ENCODE measurements at regions not wholly inside any gene's neighbourhood (a gene's known extent, or its start where the extent isn't known, plus 50 kb on each side); places are given as distances from the start of the nearest gene placed in this dataset.

GRCh38 chr14:106599209-106599608, 1072.8 kb downstream of the TMEM121 start:
- 58 to 70% (median 67%) methylated on average over 2 of the region's 2 CpGs for WGBS, 5 donors
- intact Hi-C loops (cut with DNase I; ENCODE audit: low total_unique reads), result no loop called here
- peaks cover 0 to 32% (median 4%) of the 10 kb centered on the region in 3 donors for H3K27me3 ChIP-seq
- no peak overlapping the region for H3K27ac ChIP-seq
- H3K36me3 ChIP-seq, result no peaks in the 10 kb centered on the region
- TF ChIP-seq EP300 (IDR thresholded peaks at IDR 0.05) (no peak), POLR2A (IDR thresholded peaks at IDR 0.05) (no peak), POLR2AphosphoS5 (IDR thresholded peaks at IDR 0.05) (no peak)
- TF ChIP-seq, protein P1, sequence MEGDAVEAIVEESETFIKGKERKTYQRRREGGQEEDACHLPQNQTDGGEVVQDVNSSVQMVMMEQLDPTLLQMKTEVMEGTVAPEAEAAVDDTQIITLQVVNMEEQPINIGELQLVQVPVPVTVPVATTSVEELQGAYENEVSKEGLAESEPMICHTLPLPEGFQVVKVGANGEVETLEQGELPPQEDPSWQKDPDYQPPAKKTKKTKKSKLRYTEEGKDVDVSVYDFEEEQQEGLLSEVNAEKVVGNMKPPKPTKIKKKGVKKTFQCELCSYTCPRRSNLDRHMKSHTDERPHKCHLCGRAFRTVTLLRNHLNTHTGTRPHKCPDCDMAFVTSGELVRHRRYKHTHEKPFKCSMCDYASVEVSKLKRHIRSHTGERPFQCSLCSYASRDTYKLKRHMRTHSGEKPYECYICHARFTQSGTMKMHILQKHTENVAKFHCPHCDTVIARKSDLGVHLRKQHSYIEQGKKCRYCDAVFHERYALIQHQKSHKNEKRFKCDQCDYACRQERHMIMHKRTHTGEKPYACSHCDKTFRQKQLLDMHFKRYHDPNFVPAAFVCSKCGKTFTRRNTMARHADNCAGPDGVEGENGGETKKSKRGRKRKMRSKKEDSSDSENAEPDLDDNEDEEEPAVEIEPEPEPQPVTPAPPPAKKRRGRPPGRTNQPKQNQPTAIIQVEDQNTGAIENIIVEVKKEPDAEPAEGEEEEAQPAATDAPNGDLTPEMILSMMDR (IDR thresholded peaks at IDR 0.05), result no peak
- no peaks in the 10 kb centered on the region for H3K9me3 ChIP-seq
- DNase-seq, result no peak
- H3K4me1 ChIP-seq, result no peaks in the 10 kb centered on the region
- no peak overlapping the region for H3K4me3 ChIP-seq

DNA sequence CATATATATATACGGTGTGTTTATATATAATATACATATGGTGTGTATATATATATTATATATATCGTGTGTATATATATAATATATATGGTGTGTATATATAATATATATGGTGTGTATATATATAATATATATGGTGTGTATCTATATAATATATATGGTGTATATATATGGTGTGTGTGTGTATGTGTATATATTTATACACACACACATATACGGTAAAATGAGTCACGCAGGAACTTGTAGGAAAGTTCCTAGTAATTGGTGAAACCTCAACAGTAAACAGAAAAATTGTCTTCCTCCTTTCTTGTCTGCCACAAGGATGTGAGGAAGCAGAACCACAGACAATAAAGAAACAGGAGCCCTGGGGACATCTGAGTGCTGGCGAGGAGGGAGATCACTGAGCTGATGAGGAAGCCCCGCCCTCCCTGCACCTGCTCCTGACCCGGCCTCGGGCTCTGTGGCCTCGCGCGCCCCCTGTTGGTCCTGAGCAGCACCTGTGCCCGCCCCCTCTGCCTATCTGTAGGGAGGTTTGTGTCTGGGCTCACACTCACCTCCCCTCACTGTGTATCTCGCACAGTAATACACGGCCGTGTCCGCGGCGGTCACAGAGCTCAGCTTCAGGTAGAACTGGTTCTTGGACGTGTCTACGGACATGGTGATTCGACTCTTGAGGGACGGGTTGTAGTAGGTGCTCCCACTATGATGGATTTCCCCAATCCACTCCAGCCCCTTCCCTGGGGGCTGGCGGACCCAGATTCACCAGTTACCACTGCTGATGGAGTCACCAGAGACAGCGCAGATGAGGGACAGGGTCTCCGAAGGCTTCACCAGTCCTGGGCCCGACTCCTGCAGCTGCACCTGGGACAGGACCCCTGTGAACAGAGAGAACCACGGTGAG, 1079.4 kb downstream of the TMEM121 start:
- 54 to 64% (median 59%) methylated on average over 24 to 27 of the region's 27 CpGs for WGBS, 5 donors
- TF ChIP-seq EP300 (IDR thresholded peaks at IDR 0.05) (no peak), POLR2AphosphoS5 (IDR thresholded peaks at IDR 0.05) (no peak), POLR2A (IDR thresholded peaks at IDR 0.05) (no peak)
- TF ChIP-seq, protein P1 (IDR thresholded peaks at IDR 0.05), result no peak
- Histone ChIP-seq H3K27ac (no peak overlapping the region), H3K9me3 (no peaks in the 10 kb centered on the region), H3K36me3 (no peaks in the 10 kb centered on the region), H3K4me3 (no peak overlapping the region), H3K27me3 (peaks cover 0 to 44% (median 6%) of the 10 kb centered on the region in 3 donors), H3K4me1 (no peaks in the 10 kb centered on the region)
- intact Hi-C loops (cut with DNase I; ENCODE audit: low total_unique reads), result no loop called here
- DNase-seq, result peak; percentile 48 to 52

DNA sequence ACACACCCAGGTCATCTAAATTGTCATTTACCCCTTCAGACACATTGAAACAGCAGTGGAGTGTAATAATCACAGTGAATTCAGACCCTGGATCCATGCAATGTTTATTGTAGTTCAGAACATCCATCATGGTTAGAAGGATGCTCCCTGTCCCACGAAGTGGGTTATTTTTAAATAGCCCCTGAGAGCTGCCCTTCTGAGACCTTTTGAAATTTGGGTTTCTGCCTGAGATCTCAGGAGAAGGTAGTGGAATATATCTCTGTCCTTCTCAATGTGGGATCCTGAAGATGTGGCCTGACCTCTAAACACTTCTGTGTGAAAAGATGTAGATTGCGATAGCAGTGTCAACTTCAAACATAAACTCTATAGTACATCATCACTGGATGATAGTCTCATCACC, 1080.6 kb downstream of the TMEM121 start:
- Histone ChIP-seq H3K4me1 (no peaks in the 10 kb centered on the region), H3K4me3 (no peak overlapping the region), H3K27ac (no peak overlapping the region), H3K36me3 (no peaks in the 10 kb centered on the region), H3K27me3 (peaks cover 0 to 41% (median 6%) of the 10 kb centered on the region in 3 donors), H3K9me3 (no peaks in the 10 kb centered on the region)
- WGBS, 5 donors, result 47 to 65% (median 63%) methylated on average over 2 of the region's 2 CpGs
- intact Hi-C loops (cut with DNase I; ENCODE audit: low total_unique reads), result no loop called here
- DNase-seq, result no peak
- TF ChIP-seq EP300 (IDR thresholded peaks at IDR 0.05) (no peak), POLR2A (IDR thresholded peaks at IDR 0.05) (no peak)
- TF ChIP-seq, protein P1 (IDR thresholded peaks at IDR 0.05), result no peak

DNA sequence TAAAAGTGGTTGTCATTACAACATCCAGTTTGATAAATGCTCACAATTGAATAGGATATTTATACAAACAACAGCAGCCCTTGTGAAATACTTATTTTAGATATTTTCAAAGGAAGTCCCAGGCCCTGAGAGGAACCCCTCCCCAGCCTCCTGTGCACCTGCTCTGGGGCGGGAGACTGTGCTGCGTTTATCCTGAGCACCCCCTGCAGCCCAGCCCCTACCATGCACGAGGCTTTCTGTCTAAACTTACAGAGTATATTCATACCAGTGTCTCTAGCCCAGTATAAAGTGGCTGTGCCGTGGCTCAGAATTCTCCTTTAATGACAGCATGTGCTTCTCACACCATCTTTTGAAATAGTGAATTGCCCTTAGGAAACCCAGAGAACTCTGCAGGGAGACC, 1084.3 kb downstream of the TMEM121 start:
- whole genome bisulfite sequencing, 5 donors, result 48 to 65% (median 57%) methylated on average over 4 of the region's 4 CpGs
- H3K36me3 ChIP-seq, result no peaks in the 10 kb centered on the region
- H3K4me1 ChIP-seq, result no peaks in the 10 kb centered on the region
- TF ChIP-seq POLR2A (IDR thresholded peaks at IDR 0.05) (no peak), EP300 (IDR thresholded peaks at IDR 0.05) (no peak), POLR2AphosphoS5 (IDR thresholded peaks at IDR 0.05) (no peak)
- TF ChIP-seq, protein P1 (IDR thresholded peaks at IDR 0.05), result no peak
- intact Hi-C loops (cut with DNase I; ENCODE audit: low total_unique reads), result no loop called here
- no peaks in the 10 kb centered on the region for H3K9me3 ChIP-seq
- no peak overlapping the region for H3K4me3 ChIP-seq
- H3K27ac ChIP-seq, result no peak overlapping the region
- H3K27me3 ChIP-seq, result peaks cover 0 to 21% (median 6%) of the 10 kb centered on the region in 3 donors
- DNase-seq, result no peak

Data from stomach (tissue), 8 donors.